Erythroblast (primary cell): ENCODE measurements at regions not wholly inside any gene's neighbourhood (a gene's known extent, or its start where the extent isn't known, plus 50 kb on each side); places are given as distances from the start of the nearest gene placed in this dataset.

Source experiments
- GATA1 ChIP-seq: IDR thresholded peaks from 2 replicates; pipeline ENCODE4 v1.6.1; 2011; ENCODE audit warnings: low read depth, mild to moderate bottlenecking, control low read depth, low read length, moderate library complexity
- POLR2A ChIP-seq: IDR thresholded peaks from 2 replicates; pipeline ENCODE4 v1.6.1; 2011; ENCODE audit warnings: mild to moderate bottlenecking, low read length

DNA sequence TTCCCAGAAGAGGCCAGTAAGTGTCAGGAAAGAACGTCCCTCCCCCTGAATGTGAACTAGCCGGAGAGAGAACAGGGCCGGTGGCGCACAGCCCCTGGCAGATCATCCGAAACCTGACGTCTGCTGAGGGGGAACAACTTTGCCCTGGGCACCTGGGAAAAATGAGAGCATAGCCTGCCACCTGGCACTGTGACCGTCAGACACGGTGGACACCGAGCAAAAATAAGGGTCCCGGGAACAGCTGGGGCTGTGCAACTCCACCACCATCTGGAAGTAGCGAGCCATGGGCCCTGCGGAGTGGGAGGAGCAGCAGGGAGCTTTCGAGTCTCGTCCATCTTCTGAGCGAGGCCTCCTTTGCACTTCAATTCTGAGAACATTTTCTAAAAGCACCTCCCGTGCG lies 110.8 kb downstream of the EDN3 start:
- TF ChIP-seq POLR2A (no peak), GATA1 (no peak)
